Mesendoderm (in vitro differentiated cells): ENCODE measurements at regions not wholly inside any gene's neighbourhood (a gene's known extent, or its start where the extent isn't known, plus 50 kb on each side); places are given as distances from the start of the nearest gene placed in this dataset.

Source experiments
- DNase-seq: peaks from one replicate; pipeline ENCODE4 v3.0.0; 2013
- H2AK5ac ChIP-seq: 2 replicates; pipeline ENCODE4 v1.6.1; 2013; ENCODE audit warnings: low read length, inconsistent platforms
- H2BK120ac ChIP-seq: 2 replicates; pipeline ENCODE4 v1.6.1; 2013; ENCODE audit warnings: low read depth, mild to moderate bottlenecking, low read length, moderate library complexity, mixed read lengths
- H2BK15ac ChIP-seq: replicated peaks from 2 replicates; pipeline ENCODE4 v1.6.1; 2013; ENCODE audit warnings: low read depth, mild to moderate bottlenecking, moderate library complexity
- H2BK5ac ChIP-seq: 2 replicates; pipeline ENCODE4 v1.6.1; 2013; ENCODE audit warnings: low read length, inconsistent platforms
- H3K18ac ChIP-seq: 2 replicates; pipeline ENCODE4 v1.6.1; 2013; ENCODE audit warnings: mild to moderate bottlenecking, low read length, mixed read lengths
- H3K23ac ChIP-seq: one replicate; pipeline ENCODE4 v1.6.1; 2013; ENCODE audit warnings: low read length
- H3K27ac ChIP-seq: 2 replicates; pipeline ENCODE4 v1.5.1; 2013; ENCODE audit warnings: low read depth, mild to moderate bottlenecking, inconsistent platforms, low read length, moderate library complexity
- H3K27me3 ChIP-seq: 2 replicates; pipeline ENCODE4 v1.6.1; 2013; ENCODE audit warnings: low read length, control low read depth, mild to moderate bottlenecking, inconsistent platforms; ENCODE audit not compliant: insufficient read depth, poor library complexity
- H3K36me3 ChIP-seq: 2 replicates; pipeline ENCODE4 v1.6.1; 2013; ENCODE audit warnings: low read length, inconsistent platforms; ENCODE audit not compliant: control insufficient read depth, insufficient read depth
- H3K4ac ChIP-seq: one replicate; pipeline ENCODE4 v1.6.1; 2013; ENCODE audit warnings: low read depth, mild to moderate bottlenecking, low read length, moderate library complexity
- H3K4me1 ChIP-seq: 2 replicates; pipeline ENCODE4 v1.6.1; 2013; ENCODE audit warnings: low read depth, low read length, inconsistent platforms; ENCODE audit not compliant: control insufficient read depth
- H3K4me2 ChIP-seq: 2 replicates; pipeline ENCODE4 v1.6.1; 2013; ENCODE audit warnings: low read length
- H3K4me3 ChIP-seq: 2 replicates; pipeline ENCODE4 v1.5.1; 2013; ENCODE audit warnings: mild to moderate bottlenecking, low read length
- H3K56ac ChIP-seq: one replicate; pipeline ENCODE4 v1.6.1; 2013; ENCODE audit warnings: low read length
- H3K79me1 ChIP-seq: 2 replicates; pipeline ENCODE4 v1.6.1; 2013; ENCODE audit warnings: low read length, inconsistent platforms
- H3K79me2 ChIP-seq: 2 replicates; pipeline ENCODE4 v1.6.1; 2013; ENCODE audit warnings: mild to moderate bottlenecking, low read length; ENCODE audit not compliant: control insufficient read depth, insufficient read depth
- H3K9ac ChIP-seq: 2 replicates; pipeline ENCODE4 v1.6.1; 2013; ENCODE audit warnings: low read length, inconsistent platforms
- H4K5ac ChIP-seq: one replicate; pipeline ENCODE4 v1.6.1; 2013; ENCODE audit warnings: low read length
- H4K8ac ChIP-seq: one replicate; pipeline ENCODE4 v1.6.1; 2013; ENCODE audit warnings: low read depth, mild to moderate bottlenecking, control low read depth, low read length, moderate library complexity
- WGBS: extraction: QIAGEN DNeasy Blood & Tissue Kit; methylation state at CpG from one replicate; pipeline ENCODE4 v1.1.7; 2013; ENCODE audit warnings: low lambda C conversion rate, missing lambda C conversion rate; ENCODE audit not compliant: insufficient coverage; ENCODE audit errors: extremely low coverage; 5-methylcytosine and 5-hydroxymethylcytosine counted together

DNA sequence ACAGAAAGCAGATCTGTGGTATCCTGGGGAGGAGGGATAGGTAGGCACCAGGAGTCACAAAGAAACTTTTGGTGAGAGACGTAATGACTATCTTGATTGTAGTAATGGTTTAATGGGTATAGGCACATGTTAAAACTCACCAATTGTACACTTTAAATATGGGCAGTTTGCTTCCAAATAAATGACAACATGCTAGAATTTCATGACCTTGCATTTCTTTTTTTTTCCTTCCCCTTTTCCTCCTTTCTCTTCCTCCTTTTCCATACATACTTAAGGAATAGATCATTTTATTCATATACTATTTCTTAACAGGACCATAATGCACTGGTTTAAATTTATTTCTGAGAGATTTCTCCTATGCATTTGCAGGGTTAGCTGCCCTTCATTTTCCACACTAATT lies 341.8 kb downstream of the TMEM182 start:
- Histone ChIP-seq H3K27me3 (no peaks in the 10 kb centered on the region), H2AK5ac (no peak overlapping the region), H3K79me1 (no peaks in the 10 kb centered on the region), H2BK5ac (no peak overlapping the region), H3K4me3 (no peak overlapping the region), H3K36me3 (no peaks in the 10 kb centered on the region), H2BK15ac (no peak overlapping the region), H3K4me2 (no peak overlapping the region), H4K5ac (no peak overlapping the region), H3K27ac (no peak overlapping the region), H3K79me2 (no peaks in the 10 kb centered on the region), H3K4me1 (no peaks in the 10 kb centered on the region), H3K18ac (no peak overlapping the region), H4K8ac (no peak overlapping the region), H3K9ac (no peak overlapping the region), H3K4ac (no peak overlapping the region), H2BK120ac (no peak overlapping the region), H3K23ac (no peak overlapping the region), H3K56ac (no peak overlapping the region)
- no peak for DNase-seq
- WGBS = no CpG with 5 or more reads among the region's 1 CpG

- H3K4me1 ChIP-seq = no peaks in the 10 kb centered on the region
- H3K18ac ChIP-seq = no peak overlapping the region
- no peak overlapping the region for H3K4ac ChIP-seq
- no peak overlapping the region for H4K8ac ChIP-seq
- H2BK120ac ChIP-seq = no peak overlapping the region
- no peak for DNase-seq
- no peak overlapping the region for H3K27ac ChIP-seq
- H4K5ac ChIP-seq = no peak overlapping the region
- no peak overlapping the region for H3K4me3 ChIP-seq
- no peak overlapping the region for H3K23ac ChIP-seq
- H3K36me3 ChIP-seq = no peaks in the 10 kb centered on the region
- H3K79me2 ChIP-seq = no peaks in the 10 kb centered on the region
- H3K4me2 ChIP-seq = no peak overlapping the region
- H3K56ac ChIP-seq = no peak overlapping the region
- H2BK15ac ChIP-seq = no peak overlapping the region
- H3K9ac ChIP-seq = no peak overlapping the region
- no peaks in the 10 kb centered on the region for H3K27me3 ChIP-seq
- no peak overlapping the region for H2AK5ac ChIP-seq
- H2BK5ac ChIP-seq = no peak overlapping the region
- H3K79me1 ChIP-seq = no peaks in the 10 kb centered on the region
Measured at GRCh38 chr2:103119352-103119751, 357.5 kb downstream of the TMEM182 start.

GRCh38 chr2:103121106-103121505 lies 359.3 kb downstream of the TMEM182 start:
- no peak overlapping the region for H3K18ac ChIP-seq
- H3K4ac ChIP-seq = no peak overlapping the region
- no peak overlapping the region for H4K8ac ChIP-seq
- H2BK15ac ChIP-seq = no peak overlapping the region
- H2BK120ac ChIP-seq = no peak overlapping the region
- H3K27ac ChIP-seq = no peak overlapping the region
- no peaks in the 10 kb centered on the region for H3K79me2 ChIP-seq
- no CpG with 5 or more reads among the region's 1 CpG for WGBS
- H3K4me1 ChIP-seq = no peaks in the 10 kb centered on the region
- peak; percentile 78 for DNase-seq
- no peak overlapping the region for H2BK5ac ChIP-seq
- H3K27me3 ChIP-seq = no peaks in the 10 kb centered on the region
- H4K5ac ChIP-seq = no peak overlapping the region
- H3K4me3 ChIP-seq = no peak overlapping the region
- H3K9ac ChIP-seq = no peak overlapping the region
- H3K79me1 ChIP-seq = no peaks in the 10 kb centered on the region
- no peaks in the 10 kb centered on the region for H3K36me3 ChIP-seq
- H3K56ac ChIP-seq = no peak overlapping the region
- H3K23ac ChIP-seq = no peak overlapping the region
- H3K4me2 ChIP-seq = no peak overlapping the region
- H2AK5ac ChIP-seq = no peak overlapping the region

DNA sequence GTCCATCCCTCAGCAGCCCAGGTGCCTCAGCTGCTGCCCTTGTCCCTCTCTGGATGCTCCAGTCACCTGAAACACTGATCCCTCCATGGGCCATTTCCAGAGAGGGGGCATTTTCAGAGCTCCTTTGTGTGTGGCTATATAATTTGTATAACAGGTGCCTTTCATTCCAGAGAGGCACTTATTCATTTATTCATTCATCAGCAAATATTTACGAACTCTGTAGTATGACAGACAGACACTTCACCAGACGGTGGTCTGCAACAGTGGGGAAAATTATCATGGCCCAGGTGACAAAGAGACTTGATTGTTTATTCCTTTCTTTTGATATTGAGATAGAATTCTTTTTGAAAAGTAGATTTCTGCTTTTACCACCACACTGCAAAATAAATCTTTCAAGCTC lies 361.7 kb downstream of the TMEM182 start:
- no peak overlapping the region for H3K4me2 ChIP-seq
- H2BK5ac ChIP-seq = no peak overlapping the region
- no peaks in the 10 kb centered on the region for H3K4me1 ChIP-seq
- no CpG with 5 or more reads among the region's 2 CpGs for WGBS
- H4K8ac ChIP-seq = no peak overlapping the region
- H3K56ac ChIP-seq = no peak overlapping the region
- H3K79me2 ChIP-seq = no peaks in the 10 kb centered on the region
- H3K4ac ChIP-seq = no peak overlapping the region
- H3K79me1 ChIP-seq = no peaks in the 10 kb centered on the region
- no peak for DNase-seq
- no peak overlapping the region for H3K23ac ChIP-seq
- no peak overlapping the region for H2BK120ac ChIP-seq
- no peak overlapping the region for H3K9ac ChIP-seq
- H3K27me3 ChIP-seq = no peaks in the 10 kb centered on the region
- H3K18ac ChIP-seq = no peak overlapping the region
- H3K4me3 ChIP-seq = no peak overlapping the region
- no peak overlapping the region for H3K27ac ChIP-seq
- H2AK5ac ChIP-seq = no peak overlapping the region
- no peak overlapping the region for H4K5ac ChIP-seq
- no peak overlapping the region for H2BK15ac ChIP-seq
- H3K36me3 ChIP-seq = no peaks in the 10 kb centered on the region

DNA sequence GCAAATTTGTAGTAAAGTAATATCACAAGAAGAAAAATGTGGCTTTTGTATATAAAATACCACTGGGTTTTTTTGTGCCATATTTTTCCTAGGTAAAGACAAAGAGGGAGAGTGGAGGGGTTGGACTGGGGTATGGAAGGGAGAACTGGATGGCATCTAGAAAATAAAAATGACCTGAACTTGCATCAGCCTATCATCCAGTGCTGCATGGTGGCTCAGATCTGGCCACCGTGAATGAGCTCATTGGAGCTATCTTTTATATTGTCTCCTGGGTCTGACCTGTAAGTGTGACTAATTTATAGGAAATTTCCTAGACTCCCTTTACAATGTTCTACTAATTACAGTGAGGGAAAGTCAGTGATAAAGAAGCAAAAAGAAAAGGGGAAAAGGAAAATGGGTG lies 369.0 kb downstream of the TMEM182 start:
- H3K4ac ChIP-seq = no peak overlapping the region
- no peak overlapping the region for H2AK5ac ChIP-seq
- no peak overlapping the region for H3K18ac ChIP-seq
- H3K9ac ChIP-seq = no peak overlapping the region
- no peak for DNase-seq
- no peak overlapping the region for H3K27ac ChIP-seq
- H4K5ac ChIP-seq = no peak overlapping the region
- H3K27me3 ChIP-seq = no peaks in the 10 kb centered on the region
- H3K23ac ChIP-seq = no peak overlapping the region
- no peaks in the 10 kb centered on the region for H3K4me1 ChIP-seq
- no peak overlapping the region for H2BK5ac ChIP-seq
- H3K4me2 ChIP-seq = no peak overlapping the region
- no peaks in the 10 kb centered on the region for H3K79me2 ChIP-seq
- no peak overlapping the region for H3K56ac ChIP-seq
- no peak overlapping the region for H2BK120ac ChIP-seq
- H3K79me1 ChIP-seq = no peaks in the 10 kb centered on the region
- H2BK15ac ChIP-seq = no peak overlapping the region
- WGBS = no CpG with 5 or more reads among the region's 1 CpG
- H3K36me3 ChIP-seq = no peaks in the 10 kb centered on the region
- H3K4me3 ChIP-seq = no peak overlapping the region
- no peak overlapping the region for H4K8ac ChIP-seq

DNA sequence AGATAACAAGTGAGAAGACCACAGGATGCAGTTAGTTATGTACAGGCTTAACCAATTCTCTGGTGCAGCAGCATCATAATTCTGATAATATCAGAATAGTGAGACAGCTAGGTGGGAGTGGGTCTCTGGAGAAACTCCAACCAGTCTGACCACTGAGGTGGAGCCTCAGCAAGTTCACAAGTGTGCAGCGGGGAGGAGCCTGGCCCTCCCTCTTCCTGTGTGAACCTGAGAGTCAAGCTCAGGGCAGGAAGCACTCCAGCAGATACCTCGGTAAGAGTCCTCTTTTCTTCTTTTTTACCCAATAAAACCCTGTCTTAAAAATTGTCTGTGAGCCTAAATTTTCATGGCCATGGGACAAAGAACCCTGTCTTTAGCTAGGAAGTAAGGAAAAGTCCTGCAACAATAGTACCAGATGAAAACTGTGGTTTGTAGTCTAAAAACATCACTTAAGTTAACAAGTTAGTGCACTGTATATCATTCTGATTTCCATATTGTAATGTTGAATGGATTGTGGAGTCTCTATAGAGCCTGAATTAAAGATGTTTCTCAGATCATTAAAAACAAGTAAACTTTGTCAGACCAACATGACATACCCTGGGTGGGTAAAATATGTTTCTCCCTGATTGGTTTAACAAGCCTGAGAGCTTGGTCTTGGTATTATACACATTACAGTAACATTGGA lies 370.8 kb downstream of the TMEM182 start:
- H3K23ac ChIP-seq = no peak overlapping the region
- H4K5ac ChIP-seq = no peak overlapping the region
- no peak overlapping the region for H3K18ac ChIP-seq
- H3K27ac ChIP-seq = no peak overlapping the region
- no peak overlapping the region for H4K8ac ChIP-seq
- H2BK15ac ChIP-seq = no peak overlapping the region
- no peak overlapping the region for H3K4me3 ChIP-seq
- DNase-seq = no peak
- H3K4ac ChIP-seq = no peak overlapping the region
- no peaks in the 10 kb centered on the region for H3K79me1 ChIP-seq
- no peak overlapping the region for H3K4me2 ChIP-seq
- no peak overlapping the region for H2BK120ac ChIP-seq
- no peaks in the 10 kb centered on the region for H3K36me3 ChIP-seq
- H3K27me3 ChIP-seq = no peaks in the 10 kb centered on the region
- H3K56ac ChIP-seq = no peak overlapping the region
- no CpG with 5 or more reads among the region's 2 CpGs for WGBS
- no peaks in the 10 kb centered on the region for H3K4me1 ChIP-seq
- H3K79me2 ChIP-seq = no peaks in the 10 kb centered on the region
- no peak overlapping the region for H2AK5ac ChIP-seq
- H2BK5ac ChIP-seq = no peak overlapping the region
- no peak overlapping the region for H3K9ac ChIP-seq
